Fibroblast of the aortic adventitia (primary cell): ENCODE measurements at regions not wholly inside any gene's neighbourhood (a gene's known extent, or its start where the extent isn't known, plus 50 kb on each side); places are given as distances from the start of the nearest gene placed in this dataset.

Experiments used
- DNase-seq: peaks from one replicate; pipeline ENCODE4 v3.0.0-alpha.2; 2010; ENCODE audit warnings: low read depth
- H3K4me3 ChIP-seq: 2 replicates; pipeline ENCODE4 v1.5.1; 2011; ENCODE audit warnings: low read depth, mild to moderate bottlenecking, control low read depth, low read length, moderate library complexity
- TF ChIP-seq, protein P1 (sequence below): IDR thresholded peaks from 2 replicates; pipeline ENCODE4 v1.5.1; 2011; ENCODE audit warnings: mild to moderate bottlenecking, low read length, control low read depth, inconsistent platforms; ENCODE audit not compliant: insufficient read depth

- no peak for DNase-seq
- TF ChIP-seq, protein P1, sequence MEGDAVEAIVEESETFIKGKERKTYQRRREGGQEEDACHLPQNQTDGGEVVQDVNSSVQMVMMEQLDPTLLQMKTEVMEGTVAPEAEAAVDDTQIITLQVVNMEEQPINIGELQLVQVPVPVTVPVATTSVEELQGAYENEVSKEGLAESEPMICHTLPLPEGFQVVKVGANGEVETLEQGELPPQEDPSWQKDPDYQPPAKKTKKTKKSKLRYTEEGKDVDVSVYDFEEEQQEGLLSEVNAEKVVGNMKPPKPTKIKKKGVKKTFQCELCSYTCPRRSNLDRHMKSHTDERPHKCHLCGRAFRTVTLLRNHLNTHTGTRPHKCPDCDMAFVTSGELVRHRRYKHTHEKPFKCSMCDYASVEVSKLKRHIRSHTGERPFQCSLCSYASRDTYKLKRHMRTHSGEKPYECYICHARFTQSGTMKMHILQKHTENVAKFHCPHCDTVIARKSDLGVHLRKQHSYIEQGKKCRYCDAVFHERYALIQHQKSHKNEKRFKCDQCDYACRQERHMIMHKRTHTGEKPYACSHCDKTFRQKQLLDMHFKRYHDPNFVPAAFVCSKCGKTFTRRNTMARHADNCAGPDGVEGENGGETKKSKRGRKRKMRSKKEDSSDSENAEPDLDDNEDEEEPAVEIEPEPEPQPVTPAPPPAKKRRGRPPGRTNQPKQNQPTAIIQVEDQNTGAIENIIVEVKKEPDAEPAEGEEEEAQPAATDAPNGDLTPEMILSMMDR = no peak
- H3K4me3 ChIP-seq = no peak overlapping the region
These were observed 51.7 kb upstream of the PITRM1 start for GRCh38 chr10:3224241-3224640.

DNA sequence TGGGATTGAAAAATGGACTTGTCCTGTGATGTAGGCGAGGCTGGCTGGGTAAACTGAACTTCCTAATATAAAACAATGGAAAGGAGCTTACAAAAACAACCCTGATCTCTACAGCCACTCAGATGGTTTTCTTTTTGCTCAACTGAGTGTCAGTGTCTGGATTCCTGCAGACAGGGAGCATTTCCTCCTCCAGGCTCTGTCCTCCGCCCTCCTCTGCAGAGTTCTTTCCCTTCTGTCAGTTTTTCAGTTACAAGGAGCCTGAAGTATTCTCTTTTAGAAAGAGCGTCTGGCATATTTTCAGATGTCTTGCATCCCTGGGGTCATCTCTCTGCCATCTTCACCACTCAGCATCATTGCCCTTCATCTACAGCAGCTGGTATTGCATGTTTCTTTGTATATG, 50.0 kb upstream of the PITRM1 start:
- H3K4me3 ChIP-seq = no peak overlapping the region
- DNase-seq = peak; percentile 38
- TF ChIP-seq, protein P1 = no peak
